Vagina (tissue), 2 donors: ENCODE measurements at regions not wholly inside any gene's neighbourhood (a gene's known extent, or its start where the extent isn't known, plus 50 kb on each side); places are given as distances from the start of the nearest gene placed in this dataset.

Source experiments
- DNase-seq, 2 donors: peaks; one replicate each; pipeline ENCODE4 v3.0.0-alpha.2; 2017; ENCODE audit errors: extremely low spot score in 2 of 2
- H3K27ac ChIP-seq: fragments of 200-600 bp; sonication (generic); one replicate; pipeline ENCODE4 v1.5.1; 2019
- H3K27me3 ChIP-seq: fragments of 200-600 bp; sonication (generic); one replicate; pipeline ENCODE4 v1.5.1; 2019
- H3K36me3 ChIP-seq, 2 donors: fragments of 200-600 bp; sonication (generic); one replicate each; pipeline ENCODE4 v1.5.1; 2017 to 2019
- H3K4me1 ChIP-seq: fragments of 200-600 bp; sonication (generic); one replicate; pipeline ENCODE4 v1.5.1; 2019
- H3K4me3 ChIP-seq, 2 donors: fragments of 200-600 bp; sonication (generic); 1 replicate in 1 of 2; 2 replicates in 1 of 2; pipeline ENCODE4 v1.5.1; 2016 to 2019
- H3K9me3 ChIP-seq: fragments of 200-600 bp; sonication (generic); one replicate; pipeline ENCODE4 v1.5.1; 2019
- CTCF ChIP-seq, 3 experiments: fragments of 450-650 bp in 2 of 3; fragments of 200-600 bp in 1 of 3; sonication (generic) in 1 of 3; IDR thresholded peaks; one replicate each; pipeline ENCODE4 v1.5.1; 2017 to 2019; ENCODE audit warnings: antibody characterized with exemption in 3 of 3, mild to moderate bottlenecking in 2 of 3, moderate library complexity in 2 of 3
- POLR2A ChIP-seq, 2 donors: fragments of 450-650 bp; IDR thresholded peaks; one replicate each; pipeline ENCODE4 v1.6.1; 2017; ENCODE audit warnings: antibody characterized with exemption in 2 of 2, mild to moderate bottlenecking in 2 of 2, moderate library complexity in 2 of 2
- POLR2AphosphoS5 ChIP-seq, 2 donors: sonication (generic); formaldehyde crosslinking; IDR thresholded peaks; one replicate each; pipeline ENCODE4 v1.9.0; 2017; ENCODE audit warnings: antibody characterized with exemption in 2 of 2, mild to moderate bottlenecking in 2 of 2, low read depth in 1 of 2; ENCODE audit not compliant: insufficient read depth in 1 of 2
- intact Hi-C: fragments of 100-400 bp; cut with DNase I; formaldehyde crosslinking; loops from one replicate; pipeline ENCODE4 v1.15.1; 2023

- no peak overlapping the region for H3K27ac ChIP-seq
- DNase-seq = no peak
- intact Hi-C loops = no loop called here
- TF ChIP-seq CTCF (IDR thresholded peaks at IDR 0.05) (no peak), POLR2A (IDR thresholded peaks at IDR 0.05) (no peak), POLR2AphosphoS5 (IDR thresholded peaks at IDR 0.05; ENCODE audit: insufficient read depth in 1 of 2, low read depth in 1 of 2) (no peak)
- H3K4me3 ChIP-seq = no peak overlapping the region
- no peaks in the 10 kb centered on the region for H3K9me3 ChIP-seq
- H3K4me1 ChIP-seq = no peaks in the 10 kb centered on the region
- H3K36me3 ChIP-seq = no peaks in the 10 kb centered on the region
- no peaks in the 10 kb centered on the region for H3K27me3 ChIP-seq
These were observed 684.7 kb upstream of the SLITRK5 start for GRCh38 chr13:86986448-86986847.

- Histone ChIP-seq H3K9me3 (no peaks in the 10 kb centered on the region), H3K4me3 (no peak overlapping the region), H3K27me3 (no peaks in the 10 kb centered on the region), H3K27ac (no peak overlapping the region), H3K4me1 (no peaks in the 10 kb centered on the region), H3K36me3 (no peaks in the 10 kb centered on the region)
- TF ChIP-seq POLR2AphosphoS5 (IDR thresholded peaks at IDR 0.05; ENCODE audit: insufficient read depth in 1 of 2, low read depth in 1 of 2) = no peak
- TF ChIP-seq POLR2A (IDR thresholded peaks at IDR 0.05) = no peak
- no peak for TF ChIP-seq CTCF (IDR thresholded peaks at IDR 0.05)
- intact Hi-C loops = no loop called here
- DNase-seq = no peak
These were observed 678.9 kb upstream of the SLITRK5 start for GRCh38 chr13:86992251-86992650.

- Histone ChIP-seq H3K9me3 (no peaks in the 10 kb centered on the region), H3K4me1 (no peaks in the 10 kb centered on the region), H3K27ac (no peak overlapping the region), H3K4me3 (no peak overlapping the region), H3K27me3 (no peaks in the 10 kb centered on the region), H3K36me3 (no peaks in the 10 kb centered on the region)
- intact Hi-C loops = no loop called here
- TF ChIP-seq POLR2A (IDR thresholded peaks at IDR 0.05) = no peak
- TF ChIP-seq CTCF (IDR thresholded peaks at IDR 0.05) = no peak
- TF ChIP-seq POLR2AphosphoS5 (IDR thresholded peaks at IDR 0.05; ENCODE audit: insufficient read depth in 1 of 2, low read depth in 1 of 2) = no peak
- DNase-seq = no peak
These were observed 667.9 kb upstream of the SLITRK5 start for GRCh38 chr13:87003265-87003664.

DNA sequence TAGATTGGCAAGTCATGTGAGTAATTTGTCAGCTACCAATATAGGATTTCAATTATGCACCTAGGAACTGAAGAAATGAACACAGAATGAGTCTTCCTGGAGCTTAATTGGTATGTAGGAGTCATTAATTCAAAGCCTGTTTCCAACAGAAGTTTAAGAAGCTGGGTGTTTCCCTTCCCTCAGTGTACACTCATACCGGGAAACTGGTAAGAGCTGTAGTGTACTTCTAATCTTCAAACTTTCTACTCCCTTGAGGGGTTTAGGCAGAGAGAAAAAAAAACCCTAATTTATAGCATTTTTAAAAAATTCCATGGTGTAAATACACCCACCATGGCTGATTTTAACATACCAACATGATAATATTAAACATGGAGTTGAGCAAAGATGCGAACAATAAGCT lies 665.7 kb upstream of the SLITRK5 start:
- intact Hi-C loops = no loop called here
- Histone ChIP-seq H3K27me3 (no peaks in the 10 kb centered on the region), H3K9me3 (no peaks in the 10 kb centered on the region), H3K4me1 (no peaks in the 10 kb centered on the region), H3K27ac (no peak overlapping the region), H3K36me3 (no peaks in the 10 kb centered on the region), H3K4me3 (no peak overlapping the region)
- no peak for DNase-seq
- TF ChIP-seq POLR2A (IDR thresholded peaks at IDR 0.05) (no peak), POLR2AphosphoS5 (IDR thresholded peaks at IDR 0.05; ENCODE audit: insufficient read depth in 1 of 2, low read depth in 1 of 2) (no peak), CTCF (IDR thresholded peaks at IDR 0.05) (no peak)

DNA sequence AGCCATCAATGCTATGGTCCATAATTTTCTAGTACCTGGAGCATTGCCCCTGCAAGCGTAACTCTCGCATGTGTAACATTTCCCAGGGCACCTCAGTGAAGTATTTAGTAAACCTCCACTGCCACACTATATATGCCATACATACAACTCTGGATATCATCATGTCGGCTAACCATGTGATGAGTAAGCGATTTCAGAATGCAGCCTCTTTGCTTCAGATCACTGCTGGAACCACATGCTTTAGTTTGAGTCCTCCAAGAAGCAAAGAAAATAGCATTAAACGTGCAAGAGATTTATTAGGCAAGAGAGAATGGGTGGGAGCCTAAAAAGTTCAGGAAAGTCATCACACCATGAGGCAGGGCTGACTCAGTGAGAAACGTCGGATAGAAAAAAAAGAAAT lies 635.6 kb upstream of the SLITRK5 start:
- no peaks in the 10 kb centered on the region for H3K36me3 ChIP-seq
- H3K4me1 ChIP-seq = no peaks in the 10 kb centered on the region
- no peak for DNase-seq
- no peak overlapping the region for H3K4me3 ChIP-seq
- intact Hi-C loops = no loop called here
- H3K27me3 ChIP-seq = no peaks in the 10 kb centered on the region
- H3K9me3 ChIP-seq = no peaks in the 10 kb centered on the region
- TF ChIP-seq CTCF (IDR thresholded peaks at IDR 0.05) (no peak), POLR2AphosphoS5 (IDR thresholded peaks at IDR 0.05; ENCODE audit: insufficient read depth in 1 of 2, low read depth in 1 of 2) (no peak), POLR2A (IDR thresholded peaks at IDR 0.05) (no peak)
- H3K27ac ChIP-seq = no peak overlapping the region
